Peyer's patch (tissue), 4 donors: ENCODE measurements at regions not wholly inside any gene's neighbourhood (a gene's known extent, or its start where the extent isn't known, plus 50 kb on each side); places are given as distances from the start of the nearest gene placed in this dataset.

Experiments used
- CTCF ChIP-seq, 6 experiments: fragments of 450-650 bp in 4 of 6; fragments of 200-600 bp in 2 of 6; sonication (generic) in 1 of 6; IDR thresholded peaks; one replicate each; pipeline ENCODE4 v1.5.1; 2017 to 2019; ENCODE audit warnings: antibody characterized with exemption in 6 of 6, mild to moderate bottlenecking in 3 of 6, moderate library complexity in 1 of 6
- POLR2A ChIP-seq, 2 donors: fragments of 450-650 bp; IDR thresholded peaks; one replicate each; pipeline ENCODE4 v1.5.1; 2017; ENCODE audit warnings: antibody characterized with exemption in 2 of 2, mild to moderate bottlenecking in 2 of 2, moderate library complexity in 2 of 2

GRCh38 chr3:177647341-177647740, 450.1 kb upstream of the TBL1XR1 start:
- TF ChIP-seq CTCF (IDR thresholded peaks at IDR 0.05) (no peak), POLR2A (IDR thresholded peaks at IDR 0.05) (no peak)
